Calu3 (cell line): ENCODE measurements at regions not wholly inside any gene's neighbourhood (a gene's known extent, or its start where the extent isn't known, plus 50 kb on each side); places are given as distances from the start of the nearest gene placed in this dataset.

Source experiments
- BruUV-seq: library from RNA; stranded (reverse); fragments of 400-500 nt; replicated peaks from 2 replicates; lab custom pipeline; 2021; lab: Mats Ljungman, UMichigan
- CTCF ChIA-PET: fragments of 300-600 bp; sonication (Branson Sonifier 250); formaldehyde crosslinking; loops from one replicate; lab custom pipeline; 2022; ENCODE audit warnings: antibody characterized with exemption; lab: Charles Lee
- DNase-seq: peaks from one replicate; pipeline ENCODE4 v3.0.0; 2022
- H3K27ac Mint-ChIP-seq: one replicate; pipeline ENCODE4 v1.8.0; 2022; ENCODE audit warnings: mixed read lengths; ENCODE audit not compliant: unreplicated experiment
- H3K27me3 Mint-ChIP-seq: one replicate; pipeline ENCODE4 v1.8.0; 2022; ENCODE audit warnings: mixed read lengths; ENCODE audit not compliant: unreplicated experiment
- H3K36me3 Mint-ChIP-seq: one replicate; pipeline ENCODE4 v1.8.0; 2022; ENCODE audit warnings: mild to moderate bottlenecking, moderate library complexity, mixed read lengths; ENCODE audit not compliant: insufficient read depth, unreplicated experiment
- H3K4me1 Mint-ChIP-seq: one replicate; pipeline ENCODE4 v1.8.0; 2022; ENCODE audit warnings: mild to moderate bottlenecking, low read depth, mixed read lengths; ENCODE audit not compliant: unreplicated experiment
- H3K4me3 Mint-ChIP-seq: one replicate; pipeline ENCODE4 v1.8.0; 2022; ENCODE audit warnings: mild to moderate bottlenecking, low read depth, moderate library complexity, mixed read lengths; ENCODE audit not compliant: unreplicated experiment
- H3K9me3 Mint-ChIP-seq: one replicate; pipeline ENCODE4 v1.8.0; 2022; ENCODE audit warnings: low read depth, mixed read lengths; ENCODE audit not compliant: unreplicated experiment
- intact Hi-C: fragments of 100-400 bp; cut with micrococcal nuclease; formaldehyde crosslinking; loops from one replicate; pipeline ENCODE4 v1.10.0; 2022; ENCODE audit not compliant: unreplicated experiment
- TF ChIP-seq, protein P1 (sequence below): fragments of 200-600 bp; IDR thresholded peaks from one replicate; pipeline ENCODE4 v1.8.0; 2022; ENCODE audit warnings: antibody characterized with exemption; ENCODE audit not compliant: unreplicated experiment

DNA sequence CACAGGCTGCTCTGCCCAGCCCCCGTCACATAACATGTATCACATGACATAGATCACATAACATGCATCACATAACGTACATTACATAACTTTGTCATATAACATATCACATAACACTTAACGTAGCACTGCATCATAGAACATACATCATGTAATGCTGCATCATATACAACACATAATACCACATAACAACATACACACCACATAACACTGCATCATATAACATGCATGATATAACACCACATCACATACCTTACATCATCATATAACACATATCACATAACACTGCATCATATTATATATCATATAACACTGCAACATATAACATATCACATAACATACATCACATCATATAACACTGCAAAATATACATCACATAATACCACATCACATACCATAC is 83.8 kb downstream of the AXIN2 start:
- BruUV-seq = no TSS peak
- intact Hi-C loops = no loop called here
- Mint-ChIP-seq H3K9me3 (peaks cover 5% of the 10 kb centered on the region), H3K27ac (no peak overlapping the region), H3K4me3 (no peak overlapping the region), H3K27me3 (peaks cover 22% of the 10 kb centered on the region), H3K36me3 (no peaks in the 10 kb centered on the region), H3K4me1 (no peaks in the 10 kb centered on the region)
- DNase-seq = no peak
- CTCF ChIA-PET = no interaction called here
- TF ChIP-seq, protein P1, sequence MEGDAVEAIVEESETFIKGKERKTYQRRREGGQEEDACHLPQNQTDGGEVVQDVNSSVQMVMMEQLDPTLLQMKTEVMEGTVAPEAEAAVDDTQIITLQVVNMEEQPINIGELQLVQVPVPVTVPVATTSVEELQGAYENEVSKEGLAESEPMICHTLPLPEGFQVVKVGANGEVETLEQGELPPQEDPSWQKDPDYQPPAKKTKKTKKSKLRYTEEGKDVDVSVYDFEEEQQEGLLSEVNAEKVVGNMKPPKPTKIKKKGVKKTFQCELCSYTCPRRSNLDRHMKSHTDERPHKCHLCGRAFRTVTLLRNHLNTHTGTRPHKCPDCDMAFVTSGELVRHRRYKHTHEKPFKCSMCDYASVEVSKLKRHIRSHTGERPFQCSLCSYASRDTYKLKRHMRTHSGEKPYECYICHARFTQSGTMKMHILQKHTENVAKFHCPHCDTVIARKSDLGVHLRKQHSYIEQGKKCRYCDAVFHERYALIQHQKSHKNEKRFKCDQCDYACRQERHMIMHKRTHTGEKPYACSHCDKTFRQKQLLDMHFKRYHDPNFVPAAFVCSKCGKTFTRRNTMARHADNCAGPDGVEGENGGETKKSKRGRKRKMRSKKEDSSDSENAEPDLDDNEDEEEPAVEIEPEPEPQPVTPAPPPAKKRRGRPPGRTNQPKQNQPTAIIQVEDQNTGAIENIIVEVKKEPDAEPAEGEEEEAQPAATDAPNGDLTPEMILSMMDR = no peak

DNA sequence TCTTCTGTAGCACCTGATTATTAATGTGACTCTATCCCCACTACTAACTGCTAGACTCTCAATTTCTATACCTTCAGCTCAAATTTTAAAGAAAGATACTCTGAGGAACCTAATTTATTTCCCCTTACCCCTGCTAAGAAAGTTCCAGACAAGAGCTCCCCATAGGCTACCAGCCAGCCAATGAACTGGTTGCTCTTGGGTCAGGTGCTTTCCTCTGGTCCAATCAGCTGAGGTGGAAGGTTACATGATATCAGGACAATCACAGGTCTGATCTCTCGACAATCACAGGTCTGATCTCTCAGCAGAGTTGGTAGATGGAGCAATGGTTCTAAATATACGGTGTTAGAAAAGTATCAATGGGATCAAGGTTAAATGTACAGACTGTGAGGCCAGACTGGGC is 86.8 kb downstream of the AXIN2 start:
- H3K27me3 Mint-ChIP-seq = peaks cover 37% of the 10 kb centered on the region
- CTCF ChIA-PET = no interaction called here
- TF ChIP-seq, protein P1 = no peak
- H3K27ac Mint-ChIP-seq = no peak overlapping the region
- H3K9me3 Mint-ChIP-seq = peaks cover 5% of the 10 kb centered on the region
- no TSS peak for BruUV-seq
- H3K36me3 Mint-ChIP-seq = no peaks in the 10 kb centered on the region
- H3K4me3 Mint-ChIP-seq = no peak overlapping the region
- intact Hi-C loops = no loop called here
- DNase-seq = no peak
- H3K4me1 Mint-ChIP-seq = no peaks in the 10 kb centered on the region

DNA sequence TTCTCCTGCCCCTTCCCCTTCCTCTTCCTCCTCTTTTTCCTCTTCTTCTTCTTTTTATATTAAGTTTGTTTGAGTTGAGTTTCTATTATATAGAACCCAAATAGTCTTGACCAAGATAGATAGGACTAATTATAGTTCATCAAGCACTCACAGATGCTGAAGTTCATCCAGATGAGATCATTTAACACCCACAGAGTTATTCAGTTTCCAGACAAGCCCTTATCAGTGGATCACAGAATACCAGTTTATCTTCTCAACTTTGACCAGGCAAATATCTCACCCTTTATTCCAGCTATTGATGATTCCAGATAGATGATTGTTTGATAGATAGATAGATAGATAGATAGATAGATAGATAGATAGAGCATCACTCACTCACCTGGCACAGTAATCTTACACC is 87.5 kb downstream of the AXIN2 start:
- Mint-ChIP-seq H3K4me3 (no peak overlapping the region), H3K27ac (no peak overlapping the region), H3K4me1 (no peaks in the 10 kb centered on the region), H3K36me3 (no peaks in the 10 kb centered on the region), H3K27me3 (peaks cover 37% of the 10 kb centered on the region), H3K9me3 (peaks cover 5% of the 10 kb centered on the region)
- TF ChIP-seq, protein P1 = no peak
- BruUV-seq = no TSS peak
- DNase-seq = no peak
- CTCF ChIA-PET = no interaction called here
- intact Hi-C loops = no loop called here

DNA sequence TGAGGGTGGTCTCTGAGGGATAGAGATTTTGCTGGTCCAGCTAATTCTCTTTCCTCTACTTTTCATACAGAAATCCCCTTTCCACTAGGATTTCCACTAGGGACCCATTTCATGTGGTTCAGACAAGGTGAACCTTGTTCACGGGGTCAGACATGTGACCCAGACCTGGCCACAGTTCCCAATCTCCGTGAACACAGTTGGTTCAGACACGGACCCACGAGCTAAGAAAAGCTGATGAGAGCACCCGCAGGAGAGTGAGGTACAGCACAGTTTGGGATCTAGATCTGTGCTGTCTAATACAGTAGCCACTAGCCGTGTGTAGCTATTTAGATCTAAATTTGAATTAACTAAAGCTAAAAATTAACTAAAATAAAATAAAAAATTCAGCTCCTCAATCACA is 88.1 kb downstream of the AXIN2 start:
- H3K27ac Mint-ChIP-seq = no peak overlapping the region
- H3K4me3 Mint-ChIP-seq = no peak overlapping the region
- H3K36me3 Mint-ChIP-seq = no peaks in the 10 kb centered on the region
- H3K9me3 Mint-ChIP-seq = peaks cover 5% of the 10 kb centered on the region
- H3K4me1 Mint-ChIP-seq = no peaks in the 10 kb centered on the region
- intact Hi-C loops = no loop called here
- CTCF ChIA-PET = interaction anchor here (0.6 kb wide), 1 partner anchor 61 kb away, joined by 7 read pairs; no protein-coding TSS in a partner anchor
- TF ChIP-seq, protein P1 = no peak
- H3K27me3 Mint-ChIP-seq = peaks cover 37% of the 10 kb centered on the region
- no TSS peak for BruUV-seq
- no peak for DNase-seq
